Activated gamma-delta T cell (primary cell): ENCODE measurements at regions not wholly inside any gene's neighbourhood (a gene's known extent, or its start where the extent isn't known, plus 50 kb on each side); places are given as distances from the start of the nearest gene placed in this dataset.
"Not testable (repeated sequence)": the region's sequence is repeated elsewhere in the genome, so short reads cannot be mapped to it uniquely, and the experiment has no call there.

ENCODE experiments used
- DNase-seq: peaks from one replicate; lab custom pipeline; 2025; lab: John Stamatoyannopoulos, UW

GRCh38 chr10:3961082-3961481 lies 176.1 kb upstream of the KLF6 start:
- no peak for DNase-seq

- DNase-seq = no peak
Measured at GRCh38 chr10:3960496-3960895, 175.5 kb upstream of the KLF6 start.

- no peak for DNase-seq
Measured at GRCh38 chr10:3959370-3960325, 174.6 kb upstream of the KLF6 start.

- no peak for DNase-seq
Measured at GRCh38 chr10:3958472-3958996, 173.5 kb upstream of the KLF6 start.

- DNase-seq = no peak
Measured at GRCh38 chr10:3955955-3956617, 171.1 kb upstream of the KLF6 start.

GRCh38 chr10:3955493-3955892 lies 170.5 kb upstream of the KLF6 start:
- no peak for DNase-seq

GRCh38 chr10:3954615-3955014 lies 169.6 kb upstream of the KLF6 start:
- no peak for DNase-seq

GRCh38 chr10:3954007-3954406 lies 169.0 kb upstream of the KLF6 start:
- DNase-seq = not testable (repeated sequence)

GRCh38 chr10:3951993-3952392 lies 167.0 kb upstream of the KLF6 start:
- DNase-seq = no peak

- no peak for DNase-seq
Measured at GRCh38 chr10:3950676-3951275, 165.8 kb upstream of the KLF6 start.

- DNase-seq = no peak
Measured at GRCh38 chr10:3949711-3950110, 164.7 kb upstream of the KLF6 start.

GRCh38 chr10:3948843-3949242 lies 163.8 kb upstream of the KLF6 start:
- DNase-seq = no peak

GRCh38 chr10:3946234-3947229 lies 161.5 kb upstream of the KLF6 start:
- DNase-seq = no peak

GRCh38 chr10:3945026-3945425 lies 160.0 kb upstream of the KLF6 start:
- no peak for DNase-seq

- DNase-seq = no peak
Measured at GRCh38 chr10:3944591-3944990, 159.6 kb upstream of the KLF6 start.

GRCh38 chr10:3943695-3944257 lies 158.8 kb upstream of the KLF6 start:
- DNase-seq = no peak

- DNase-seq = no peak
Measured at GRCh38 chr10:3942937-3943489, 158.0 kb upstream of the KLF6 start.

- DNase-seq = no peak
Measured at GRCh38 chr10:3941676-3942075, 156.7 kb upstream of the KLF6 start.

GRCh38 chr10:3936422-3937040 lies 151.5 kb upstream of the KLF6 start:
- no peak for DNase-seq

- no peak for DNase-seq
Measured at GRCh38 chr10:3935933-3936359, 150.9 kb upstream of the KLF6 start.
